ENCODE measurements at regions not wholly inside any gene's neighbourhood (a gene's known extent, or its start where the extent isn't known, plus 50 kb on each side); places are given as distances from the start of the nearest gene placed in this dataset.
"Not testable (repeated sequence)": the region's sequence is repeated elsewhere in the genome, so short reads cannot be mapped to it uniquely, and the experiment has no call there.

GRCh38 chr9:75687359-75687953 is 203.0 kb upstream of the PCSK5 start:
- POLR2A ChIA-PET: no interaction called here
- H4K20me1 ChIP-seq (ENCODE audit: insufficient read depth): no peaks in the 10 kb centered on the region
- no peak for DNase-seq (ENCODE audit: low read depth, low spot score)
- intact Hi-C loops (cut with micrococcal nuclease): no loop called here
- H3K9me3 ChIP-seq (ENCODE audit: control insufficient read depth in 1 of 2, insufficient read depth in 1 of 2, low read depth in 1 of 2, low read length in 2 of 2): no peaks in the 10 kb centered on the region
- no peak for ATAC-seq
- RAD21 ChIA-PET (ENCODE audit: low non-redundant PET in 1 of 2, low total read pairs in 2 of 2, uncharacterized antibody in 2 of 2, unreplicated experiment in 2 of 2): no interaction called here
- H3K9me2 ChIP-seq (ENCODE audit: insufficient read depth): no peaks in the 10 kb centered on the region
- no peaks in the 10 kb centered on the region for H3K4me1 ChIP-seq (ENCODE audit: control insufficient read depth in 1 of 2, insufficient read depth in 2 of 2, low read length in 2 of 2)
- no peak for TF ChIP-seq POLR2A (IDR thresholded peaks at IDR 0.05; ENCODE audit: borderline replicate concordance, extremely low read depth, insufficient read depth, insufficient read length)
- no peak overlapping the region for H3K9ac ChIP-seq (ENCODE audit: low read length)
- no peak overlapping the region for H2AFZ ChIP-seq (ENCODE audit: low read depth, low read length, poor library complexity, severe bottlenecking)
- no peaks in the 10 kb centered on the region for H3K79me2 ChIP-seq (ENCODE audit: insufficient read depth, low read length)
- peaks cover 6% of the 10 kb centered on the region; the same call in 1 of the 2 replicates for H3K27me3 ChIP-seq (ENCODE audit: insufficient read depth, low read length)
- BruUV-seq (replicated peaks): no TSS peak
- H3K4me3 ChIP-seq (replicated peaks in 1 of 2; ENCODE audit: low read depth in 1 of 2, low read length in 2 of 2): no peak overlapping the region
- H3K27ac ChIP-seq (ENCODE audit: low read depth, low read length): no peak overlapping the region
- no peak overlapping the region for H3K4me2 ChIP-seq (ENCODE audit: low read length)
- CTCF ChIA-PET: no interaction called here
- H3K36me3 ChIP-seq (ENCODE audit: control insufficient read depth in 1 of 2, insufficient read depth in 2 of 2, low read length in 2 of 2): no peaks in the 10 kb centered on the region

DNA sequence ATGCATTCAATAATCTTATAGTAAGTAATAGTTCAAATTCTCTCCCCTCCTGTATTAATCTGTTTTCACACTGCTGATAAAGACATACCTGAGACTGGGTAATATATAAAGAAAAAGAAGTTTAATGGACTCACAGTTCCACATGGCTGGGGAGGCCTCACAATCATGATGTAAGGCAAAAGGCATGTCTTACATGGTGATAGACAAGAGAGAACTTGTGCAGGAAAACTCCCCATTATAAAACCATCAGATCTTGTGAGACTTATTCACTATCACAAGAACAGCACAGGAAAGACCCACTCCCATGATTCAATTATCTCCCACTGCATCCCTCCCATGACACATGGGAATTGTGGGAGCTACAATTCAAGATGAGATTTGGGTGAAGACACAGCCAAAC is 199.9 kb upstream of the PCSK5 start:
- BruUV-seq (replicated peaks); H3K79me2 ChIP-seq (ENCODE audit: insufficient read depth, low read length); H3K9me3 ChIP-seq (ENCODE audit: control insufficient read depth in 1 of 2, insufficient read depth in 1 of 2, low read depth in 1 of 2, low read length in 2 of 2); H2AFZ ChIP-seq (ENCODE audit: low read depth, low read length, poor library complexity, severe bottlenecking); H3K4me3 ChIP-seq (replicated peaks in 1 of 2; ENCODE audit: low read depth in 1 of 2, low read length in 2 of 2); H3K27ac ChIP-seq (ENCODE audit: low read depth, low read length); H3K27me3 ChIP-seq (ENCODE audit: insufficient read depth, low read length); H3K9ac ChIP-seq (ENCODE audit: low read length); ATAC-seq; RAD21 ChIA-PET (ENCODE audit: low non-redundant PET in 1 of 2, low total read pairs in 2 of 2, uncharacterized antibody in 2 of 2, unreplicated experiment in 2 of 2); H3K4me1 ChIP-seq (ENCODE audit: control insufficient read depth in 1 of 2, insufficient read depth in 2 of 2, low read length in 2 of 2); intact Hi-C loops (cut with micrococcal nuclease); H3K4me2 ChIP-seq (ENCODE audit: low read length); CTCF ChIA-PET; POLR2A ChIA-PET; H3K9me2 ChIP-seq (ENCODE audit: insufficient read depth); H4K20me1 ChIP-seq (ENCODE audit: insufficient read depth); H3K36me3 ChIP-seq (ENCODE audit: control insufficient read depth in 1 of 2, insufficient read depth in 2 of 2, low read length in 2 of 2); DNase-seq (ENCODE audit: low read depth, low spot score): not testable (repeated sequence)

GRCh38 chr9:75691408-75691807 is 199.1 kb upstream of the PCSK5 start:
- H3K36me3 ChIP-seq (ENCODE audit: control insufficient read depth in 1 of 2, insufficient read depth in 2 of 2, low read length in 2 of 2): no peaks in the 10 kb centered on the region
- H3K27ac ChIP-seq (ENCODE audit: low read depth, low read length): no peak overlapping the region
- no peak overlapping the region for H3K4me3 ChIP-seq (replicated peaks in 1 of 2; ENCODE audit: low read depth in 1 of 2, low read length in 2 of 2)
- no peaks in the 10 kb centered on the region for H3K79me2 ChIP-seq (ENCODE audit: insufficient read depth, low read length)
- no TSS peak for BruUV-seq (replicated peaks)
- no peak overlapping the region for H2AFZ ChIP-seq (ENCODE audit: low read depth, low read length, poor library complexity, severe bottlenecking)
- H3K27me3 ChIP-seq (ENCODE audit: insufficient read depth, low read length): peaks cover 6% of the 10 kb centered on the region; the same call in 1 of the 2 replicates
- DNase-seq (ENCODE audit: low read depth, low spot score) (no peak), ATAC-seq (no peak)
- H3K4me1 ChIP-seq (ENCODE audit: control insufficient read depth in 1 of 2, insufficient read depth in 2 of 2, low read length in 2 of 2): no peaks in the 10 kb centered on the region
- no peaks in the 10 kb centered on the region for H3K9me2 ChIP-seq (ENCODE audit: insufficient read depth)
- no peaks in the 10 kb centered on the region for H4K20me1 ChIP-seq (ENCODE audit: insufficient read depth)
- intact Hi-C loops (cut with micrococcal nuclease): no loop called here
- ChIA-PET RAD21 (ENCODE audit: low non-redundant PET in 1 of 2, low total read pairs in 2 of 2, uncharacterized antibody in 2 of 2, unreplicated experiment in 2 of 2) (no interaction called here), POLR2A (no interaction called here), CTCF (no interaction called here)
- H3K9ac ChIP-seq (ENCODE audit: low read length): no peak overlapping the region
- H3K9me3 ChIP-seq (ENCODE audit: control insufficient read depth in 1 of 2, insufficient read depth in 1 of 2, low read depth in 1 of 2, low read length in 2 of 2): no peaks in the 10 kb centered on the region
- H3K4me2 ChIP-seq (ENCODE audit: low read length): no peak overlapping the region
- TF ChIP-seq TCF7L2 (IDR thresholded peaks at IDR 0.05; ENCODE audit: borderline replicate concordance, extremely low read depth, insufficient read depth, insufficient read length): no peak
- TF ChIP-seq, protein P1, sequence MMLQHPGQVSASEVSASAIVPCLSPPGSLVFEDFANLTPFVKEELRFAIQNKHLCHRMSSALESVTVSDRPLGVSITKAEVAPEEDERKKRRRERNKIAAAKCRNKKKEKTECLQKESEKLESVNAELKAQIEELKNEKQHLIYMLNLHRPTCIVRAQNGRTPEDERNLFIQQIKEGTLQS (IDR thresholded peaks at IDR 0.05): no peak
- no peak for TF ChIP-seq REST (IDR thresholded peaks at IDR 0.05; ENCODE audit: low read depth)
- no peak for TF ChIP-seq ZNF274 (IDR thresholded peaks at IDR 0.05; ENCODE audit: low read depth, low read length)
- TF ChIP-seq EGR1 (IDR thresholded peaks at IDR 0.05; ENCODE audit: low read depth): no peak
- TF ChIP-seq POLR2A (IDR thresholded peaks at IDR 0.05; ENCODE audit: borderline replicate concordance, extremely low read depth, insufficient read depth, insufficient read length): no peak
- no peak for TF ChIP-seq MAX (IDR thresholded peaks at IDR 0.05)
